Ishikawa (cell line): ENCODE measurements at regions not wholly inside any gene's neighbourhood (a gene's known extent, or its start where the extent isn't known, plus 50 kb on each side); places are given as distances from the start of the nearest gene placed in this dataset.

ENCODE experiments used
- CEBPB ChIP-seq: IDR thresholded peaks from 2 replicates; pipeline ENCODE4 v1.6.1; 2012
- CREB1 ChIP-seq: IDR thresholded peaks from 2 replicates; pipeline ENCODE4 v1.6.1; 2012; ENCODE audit warnings: low read depth
- EGR1 ChIP-seq: IDR thresholded peaks from 2 replicates; pipeline ENCODE4 v1.6.1; 2012
- EP300 ChIP-seq: IDR thresholded peaks from 2 replicates; pipeline ENCODE4 v1.6.1; 2012; ENCODE audit warnings: borderline replicate concordance
- FOXM1 ChIP-seq: IDR thresholded peaks from 2 replicates; pipeline ENCODE4 v1.6.1; 2012; ENCODE audit warnings: low read depth, borderline replicate concordance
- NFIC ChIP-seq: IDR thresholded peaks from 2 replicates; pipeline ENCODE4 v1.6.1; 2012
- TAF1 ChIP-seq: IDR thresholded peaks from 2 replicates; pipeline ENCODE4 v1.6.1; 2012; ENCODE audit warnings: low read depth, mild to moderate bottlenecking
- TCF12 ChIP-seq: IDR thresholded peaks from 2 replicates; pipeline ENCODE4 v1.6.1; 2012; ENCODE audit warnings: low read depth
- YY1 ChIP-seq: IDR thresholded peaks from 2 replicates; pipeline ENCODE4 v1.6.1; 2012; ENCODE audit warnings: low read depth
- TF ChIP-seq, protein P1 (sequence below): IDR thresholded peaks from 2 replicates; pipeline ENCODE4 v1.6.1; 2012; ENCODE audit warnings: low read depth, mild to moderate bottlenecking
- TF ChIP-seq, protein P2 (sequence below): IDR thresholded peaks from 2 replicates; pipeline ENCODE4 v1.6.1; 2012

GRCh38 chr13:50484472-50485113, 358.9 kb downstream of the DLEU7 start:
- TF ChIP-seq CEBPB: no peak
- TF ChIP-seq TCF12: no peak
- TF ChIP-seq CREB1: no peak
- no peak for TF ChIP-seq EP300
- TF ChIP-seq YY1: no peak
- TF ChIP-seq FOXM1: no peak
- TF ChIP-seq NFIC: no peak
- TF ChIP-seq, protein P1, sequence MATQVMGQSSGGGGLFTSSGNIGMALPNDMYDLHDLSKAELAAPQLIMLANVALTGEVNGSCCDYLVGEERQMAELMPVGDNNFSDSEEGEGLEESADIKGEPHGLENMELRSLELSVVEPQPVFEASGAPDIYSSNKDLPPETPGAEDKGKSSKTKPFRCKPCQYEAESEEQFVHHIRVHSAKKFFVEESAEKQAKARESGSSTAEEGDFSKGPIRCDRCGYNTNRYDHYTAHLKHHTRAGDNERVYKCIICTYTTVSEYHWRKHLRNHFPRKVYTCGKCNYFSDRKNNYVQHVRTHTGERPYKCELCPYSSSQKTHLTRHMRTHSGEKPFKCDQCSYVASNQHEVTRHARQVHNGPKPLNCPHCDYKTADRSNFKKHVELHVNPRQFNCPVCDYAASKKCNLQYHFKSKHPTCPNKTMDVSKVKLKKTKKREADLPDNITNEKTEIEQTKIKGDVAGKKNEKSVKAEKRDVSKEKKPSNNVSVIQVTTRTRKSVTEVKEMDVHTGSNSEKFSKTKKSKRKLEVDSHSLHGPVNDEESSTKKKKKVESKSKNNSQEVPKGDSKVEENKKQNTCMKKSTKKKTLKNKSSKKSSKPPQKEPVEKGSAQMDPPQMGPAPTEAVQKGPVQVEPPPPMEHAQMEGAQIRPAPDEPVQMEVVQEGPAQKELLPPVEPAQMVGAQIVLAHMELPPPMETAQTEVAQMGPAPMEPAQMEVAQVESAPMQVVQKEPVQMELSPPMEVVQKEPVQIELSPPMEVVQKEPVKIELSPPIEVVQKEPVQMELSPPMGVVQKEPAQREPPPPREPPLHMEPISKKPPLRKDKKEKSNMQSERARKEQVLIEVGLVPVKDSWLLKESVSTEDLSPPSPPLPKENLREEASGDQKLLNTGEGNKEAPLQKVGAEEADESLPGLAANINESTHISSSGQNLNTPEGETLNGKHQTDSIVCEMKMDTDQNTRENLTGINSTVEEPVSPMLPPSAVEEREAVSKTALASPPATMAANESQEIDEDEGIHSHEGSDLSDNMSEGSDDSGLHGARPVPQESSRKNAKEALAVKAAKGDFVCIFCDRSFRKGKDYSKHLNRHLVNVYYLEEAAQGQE: no peak
- TF ChIP-seq, protein P2, sequence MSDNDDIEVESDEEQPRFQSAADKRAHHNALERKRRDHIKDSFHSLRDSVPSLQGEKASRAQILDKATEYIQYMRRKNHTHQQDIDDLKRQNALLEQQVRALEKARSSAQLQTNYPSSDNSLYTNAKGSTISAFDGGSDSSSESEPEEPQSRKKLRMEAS: no peak
- TF ChIP-seq TAF1: no peak
- no peak for TF ChIP-seq EGR1
